SKM-1 (cell line): ENCODE measurements at regions not wholly inside any gene's neighbourhood (a gene's known extent, or its start where the extent isn't known, plus 50 kb on each side); places are given as distances from the start of the nearest gene placed in this dataset.

Experiments used
- DNase-seq: peaks from one replicate; lab custom pipeline; 2025; ENCODE audit not compliant: unreplicated experiment; lab: John Stamatoyannopoulos, UW

GRCh38 chrY:19365321-19365720 is 379.2 kb downstream of the KDM5D start:
- DNase-seq: no peak

GRCh38 chrY:19357249-19357648 is 387.3 kb downstream of the KDM5D start:
- DNase-seq: no peak

DNA sequence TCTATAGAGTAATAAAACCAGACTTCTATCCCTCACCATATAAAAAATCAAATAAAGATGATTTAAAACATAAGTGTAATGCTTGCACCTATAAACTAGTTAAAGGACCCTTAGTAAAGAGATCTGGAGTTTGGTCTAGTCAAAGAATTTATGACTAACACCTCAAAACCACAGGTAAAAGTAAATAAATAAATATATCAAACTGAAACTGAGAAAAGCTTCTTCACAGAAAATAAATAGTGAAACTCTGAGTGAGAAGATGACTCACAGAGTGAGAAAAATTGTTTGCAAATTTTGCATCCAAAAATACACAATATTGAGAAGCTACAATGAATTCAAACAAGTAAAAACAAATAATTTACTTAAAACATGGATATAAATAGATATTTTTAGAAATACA is 387.8 kb downstream of the KDM5D start:
- no peak for DNase-seq

- no peak for DNase-seq
Measured at GRCh38 chrY:19354857-19355173, 389.7 kb downstream of the KDM5D start.

GRCh38 chrY:19354061-19354856 is 390.3 kb downstream of the KDM5D start:
- no peak for DNase-seq

- DNase-seq: no peak
Measured at GRCh38 chrY:19351616-19352015, 392.9 kb downstream of the KDM5D start.

GRCh38 chrY:19321701-19322100 is 422.8 kb downstream of the KDM5D start:
- DNase-seq: no peak

DNA sequence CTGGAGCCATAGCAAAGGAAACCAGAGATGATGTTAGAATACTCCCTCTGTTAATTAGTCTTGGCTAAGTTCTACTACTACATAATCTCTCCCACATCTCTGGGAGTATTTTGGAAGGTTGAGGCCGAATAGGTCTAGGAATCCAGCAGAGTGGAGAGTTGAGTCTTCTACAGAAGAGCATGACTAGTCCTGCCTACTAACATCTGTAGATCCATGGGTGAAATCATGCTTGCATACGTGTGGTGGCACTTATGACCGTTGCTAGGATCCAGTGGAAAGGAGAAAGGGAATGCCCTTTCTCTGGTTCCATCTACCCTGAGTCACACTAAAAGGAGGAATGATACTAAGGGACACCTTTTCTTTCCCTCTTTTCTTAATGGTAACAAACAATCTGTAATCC is 425.4 kb downstream of the KDM5D start:
- DNase-seq: no peak

DNA sequence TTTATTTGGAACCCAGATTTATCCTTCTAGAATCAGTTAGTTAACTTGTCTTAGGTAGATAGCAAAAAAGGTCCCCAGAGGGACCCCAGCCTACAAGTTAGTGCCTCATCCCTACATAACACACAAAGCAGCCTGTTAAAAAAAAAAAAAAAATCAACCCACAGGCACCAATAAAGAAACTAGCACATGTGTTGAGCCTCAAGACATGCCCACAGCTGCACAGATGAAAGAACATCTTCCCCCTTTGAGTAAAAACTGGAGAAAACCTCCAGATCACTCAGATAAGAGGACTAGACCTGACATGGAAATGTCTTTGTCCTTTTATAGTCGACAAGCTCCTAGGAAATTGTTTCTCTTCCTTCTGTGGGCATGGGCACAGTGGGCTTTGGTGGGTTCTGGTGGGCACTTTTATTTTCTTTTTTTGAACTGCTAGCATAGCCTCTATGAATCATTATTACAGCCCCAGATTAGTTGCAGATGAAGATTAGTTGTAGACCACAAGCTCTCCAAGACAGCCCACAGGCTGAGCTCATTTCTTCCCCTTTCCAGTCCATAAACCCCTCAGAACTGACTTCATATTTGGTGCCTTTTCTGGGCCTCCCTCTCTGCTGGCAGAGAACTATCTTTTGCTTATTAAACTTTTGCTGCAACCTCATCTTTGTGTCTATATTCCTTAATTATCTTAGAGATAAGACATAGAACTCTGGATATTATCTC is 427.1 kb downstream of the KDM5D start:
- DNase-seq: no peak

- DNase-seq: no peak
Measured at GRCh38 chrY:19307627-19308026, 436.9 kb downstream of the KDM5D start.

- no peak for DNase-seq
Measured at GRCh38 chrY:19303136-19303535, 441.4 kb downstream of the KDM5D start.

DNA sequence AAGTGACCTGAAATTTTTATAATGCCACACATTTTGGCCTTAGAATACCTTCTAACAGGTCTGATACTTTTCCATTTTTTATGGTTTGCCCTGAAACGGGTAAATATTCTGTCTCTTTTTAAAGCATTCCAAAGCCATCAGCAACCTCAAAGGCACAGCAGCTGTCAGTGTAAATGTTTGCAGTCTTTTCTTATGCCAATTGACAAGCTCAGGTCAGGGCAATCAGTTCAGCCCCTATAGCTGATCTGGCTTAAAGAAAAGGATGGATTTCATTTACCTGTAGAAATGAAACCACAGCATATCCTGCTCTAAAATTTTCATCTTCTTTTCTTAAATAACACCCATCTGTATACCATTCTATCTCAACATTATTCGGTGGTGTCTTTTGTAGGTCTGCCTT is 453.6 kb downstream of the KDM5D start:
- DNase-seq: no peak

- DNase-seq: no peak
Measured at GRCh38 chrY:19274076-19274475, 470.4 kb downstream of the KDM5D start.

- no peak for DNase-seq
Measured at GRCh38 chrY:19268331-19268730, 476.2 kb downstream of the KDM5D start.

DNA sequence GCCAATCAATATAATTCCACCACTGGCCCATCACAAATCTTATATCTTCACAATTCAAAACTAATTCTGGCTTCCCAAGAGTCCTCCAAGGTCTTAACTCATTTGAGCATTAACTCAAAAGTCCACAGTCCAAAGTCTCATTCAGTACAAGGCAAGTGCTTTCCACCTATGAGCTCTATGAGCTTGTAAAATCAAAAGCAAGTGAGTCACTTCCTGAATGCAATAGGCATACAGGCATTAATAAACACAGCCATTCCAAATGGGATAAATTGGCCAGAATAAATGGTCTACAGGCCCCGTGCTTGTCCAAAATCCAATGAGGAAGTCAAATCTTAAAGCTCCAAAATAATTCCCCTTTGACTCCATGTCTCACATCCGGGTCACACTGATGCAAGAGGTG is 479.1 kb downstream of the KDM5D start:
- no peak for DNase-seq

- no peak for DNase-seq
Measured at GRCh38 chrY:19262310-19262709, 482.2 kb downstream of the KDM5D start.

GRCh38 chrY:19232276-19232994 is 458.9 kb upstream of the HSFY2 start:
- DNase-seq: no peak

- no peak for DNase-seq
Measured at GRCh38 chrY:19220784-19221183, 447.2 kb upstream of the HSFY2 start.

DNA sequence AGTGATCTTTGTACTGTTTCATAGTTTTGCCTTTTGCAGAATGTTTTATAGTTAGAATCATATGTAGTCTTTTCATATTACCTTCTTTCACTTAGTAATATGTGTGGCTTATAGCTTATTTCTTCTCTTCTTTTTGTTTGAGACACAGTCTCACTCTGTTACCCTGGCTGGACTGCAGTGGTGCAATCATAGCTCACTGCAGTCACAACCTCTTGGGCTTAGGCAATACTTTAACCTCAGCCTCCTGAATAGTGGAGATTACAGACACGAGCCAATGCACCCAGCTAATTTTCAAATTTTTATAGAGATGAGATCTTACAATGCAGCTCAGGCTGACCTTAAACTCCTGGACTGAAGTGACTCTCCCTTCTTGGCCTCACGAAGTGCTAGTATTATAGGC is 435.4 kb upstream of the HSFY2 start:
- no peak for DNase-seq

DNA sequence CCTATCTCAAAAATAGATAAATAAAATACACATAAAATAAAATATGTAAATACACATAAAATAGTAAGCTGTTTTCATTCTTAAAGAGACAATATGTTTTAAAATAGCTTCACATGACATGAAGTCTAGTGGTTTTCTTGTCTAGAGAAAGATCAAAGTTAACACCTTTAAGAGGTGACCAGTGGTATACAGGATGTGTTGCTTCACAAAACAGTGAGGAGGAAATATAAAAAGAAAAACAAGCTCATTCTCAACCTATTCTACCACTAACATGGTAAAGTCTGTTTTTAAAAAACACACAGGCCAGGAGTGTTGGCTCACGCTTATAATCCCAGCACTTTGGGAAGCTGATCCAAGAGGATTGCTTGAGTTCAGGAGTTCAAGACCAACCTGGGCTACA is 433.5 kb upstream of the HSFY2 start:
- DNase-seq: no peak

DNA sequence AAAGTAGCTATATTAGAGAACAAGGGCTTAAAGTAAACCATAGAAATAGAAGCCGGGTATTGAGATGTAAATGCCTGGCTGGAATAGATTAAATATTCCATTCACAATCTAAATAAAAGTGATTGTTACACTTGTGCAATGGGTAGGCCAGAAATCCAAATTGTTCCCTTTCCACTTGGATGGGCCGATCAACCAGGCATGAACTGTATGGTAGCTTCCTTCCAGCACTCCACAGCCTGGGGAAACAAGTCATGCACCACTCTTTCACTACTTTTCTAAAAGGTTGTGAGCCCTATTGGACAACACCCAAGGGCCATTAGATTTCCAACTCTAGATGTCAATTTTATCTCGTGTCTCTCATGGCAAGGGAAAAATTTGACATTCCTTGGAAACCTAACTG is 407.3 kb upstream of the HSFY2 start:
- DNase-seq: no peak

GRCh38 chrY:19168202-19168565 is 394.6 kb upstream of the HSFY2 start:
- no peak for DNase-seq
